ENCODE measurements at regions not wholly inside any gene's neighbourhood (a gene's known extent, or its start where the extent isn't known, plus 50 kb on each side); places are given as distances from the start of the nearest gene placed in this dataset.
"Not testable (repeated sequence)": the region's sequence is repeated elsewhere in the genome, so short reads cannot be mapped to it uniquely, and the experiment has no call there.

- no peak for TF ChIP-seq CTCF (conservative IDR thresholded peaks at IDR 0.05)
- Mint-ChIP-seq H3K36me3 (no peaks in the 10 kb centered on the region), H3K4me1 (ENCODE audit: unreplicated experiment) (no peaks in the 10 kb centered on the region), H3K4me3 (no peak overlapping the region), H3K9me3 (no peaks in the 10 kb centered on the region), H3K27me3 (no peaks in the 10 kb centered on the region), H3K27ac (no peak overlapping the region)
- no peak for DNase-seq (ENCODE audit: extremely low spot score, unreplicated experiment)
These were observed 783.0 kb downstream of the TENT5A start for GRCh38 chr6:80969439-80969838.

DNA sequence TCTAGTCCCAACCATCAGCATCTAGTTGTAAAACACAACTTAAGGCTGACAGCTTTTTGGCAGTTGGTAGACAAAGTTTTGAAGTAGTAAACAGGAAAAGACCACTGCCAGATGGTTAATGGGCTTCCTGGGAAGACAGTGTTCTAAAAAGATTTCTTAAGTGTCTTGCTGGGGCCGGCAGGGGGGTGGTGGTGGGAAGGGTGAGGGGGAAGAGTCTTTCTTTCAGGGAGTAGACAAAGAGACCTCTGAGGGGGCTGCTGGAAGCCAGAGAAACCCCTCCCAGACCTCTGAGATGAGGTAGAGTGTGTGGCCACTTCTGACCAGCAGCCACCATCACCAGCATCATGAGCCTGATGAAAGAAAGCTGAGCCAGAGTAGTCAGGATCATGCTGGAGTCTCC, 784.9 kb downstream of the TENT5A start:
- Mint-ChIP-seq H3K27ac (no peak overlapping the region), H3K4me1 (ENCODE audit: unreplicated experiment) (peaks cover 3% of the 10 kb centered on the region)

DNA sequence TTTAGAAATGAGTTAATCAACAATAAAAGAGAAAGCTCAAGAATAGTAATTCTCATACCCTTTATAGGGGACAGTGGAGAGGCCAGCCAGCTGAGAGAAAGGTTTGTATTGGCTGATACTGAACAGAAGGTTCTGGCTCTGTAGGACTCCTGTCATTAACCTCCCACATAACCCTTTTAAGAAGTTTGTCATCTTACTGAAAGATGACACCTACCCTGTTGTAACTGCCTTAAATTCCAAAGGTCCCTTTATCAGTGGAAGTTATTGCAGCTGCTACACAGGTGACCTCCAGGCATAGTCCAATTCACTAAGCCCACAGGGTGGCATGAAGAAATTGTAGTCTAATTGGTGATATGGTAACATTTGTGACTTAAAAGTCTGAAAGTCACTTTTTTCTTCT, 790.1 kb downstream of the TENT5A start:
- no peaks in the 10 kb centered on the region for H3K27me3 Mint-ChIP-seq
- DNase-seq (ENCODE audit: extremely low spot score, unreplicated experiment) = no peak
- TF ChIP-seq CTCF (conservative IDR thresholded peaks at IDR 0.05) = no peak
- H3K9me3 Mint-ChIP-seq = no peaks in the 10 kb centered on the region
- no peaks in the 10 kb centered on the region for H3K36me3 Mint-ChIP-seq
- no peak overlapping the region for H3K27ac Mint-ChIP-seq
- H3K4me1 Mint-ChIP-seq (ENCODE audit: unreplicated experiment) = peaks cover 9% of the 10 kb centered on the region
- H3K4me3 Mint-ChIP-seq = no peak overlapping the region

More for the DNA sequence above, 784.9 kb downstream of the TENT5A start:
- H3K4me3 Mint-ChIP-seq = no peak overlapping the region
- no peaks in the 10 kb centered on the region for H3K27me3 Mint-ChIP-seq
- no peaks in the 10 kb centered on the region for H3K36me3 Mint-ChIP-seq
- no peak for DNase-seq (ENCODE audit: extremely low spot score, unreplicated experiment)
- H3K9me3 Mint-ChIP-seq = no peaks in the 10 kb centered on the region
- no peak for TF ChIP-seq CTCF (conservative IDR thresholded peaks at IDR 0.05)

DNA sequence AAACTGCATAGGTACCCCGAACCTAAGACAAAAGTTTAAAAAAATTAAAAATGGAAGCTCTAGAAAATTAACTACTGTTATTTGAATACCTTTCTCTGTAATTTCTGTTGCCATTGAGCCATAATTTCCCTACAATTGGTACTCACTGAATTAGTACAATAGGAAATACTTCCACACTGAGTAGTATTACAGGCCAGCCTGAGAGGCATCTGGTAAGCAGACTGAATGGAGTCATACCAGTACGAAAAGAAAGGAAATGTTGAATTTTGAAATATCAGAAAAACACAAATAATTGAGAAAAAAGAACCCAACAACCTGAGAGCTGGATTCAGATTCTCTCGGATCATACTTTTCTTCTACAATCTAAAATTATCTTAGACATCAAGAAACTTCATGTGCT, 791.3 kb downstream of the TENT5A start:
- no peak for DNase-seq (ENCODE audit: extremely low spot score, unreplicated experiment)
- Mint-ChIP-seq H3K9me3 (no peaks in the 10 kb centered on the region), H3K36me3 (no peaks in the 10 kb centered on the region), H3K27ac (no peak overlapping the region), H3K4me3 (no peak overlapping the region), H3K4me1 (ENCODE audit: unreplicated experiment) (peaks cover 9% of the 10 kb centered on the region), H3K27me3 (no peaks in the 10 kb centered on the region)
- TF ChIP-seq CTCF (conservative IDR thresholded peaks at IDR 0.05) = no peak

GRCh38 chr6:80959034-80959433, 793.4 kb downstream of the TENT5A start:
- H3K9me3 Mint-ChIP-seq = no peaks in the 10 kb centered on the region
- peaks cover 9% of the 10 kb centered on the region for H3K4me1 Mint-ChIP-seq (ENCODE audit: unreplicated experiment)
- TF ChIP-seq CTCF (conservative IDR thresholded peaks at IDR 0.05) = no peak
- no peaks in the 10 kb centered on the region for H3K27me3 Mint-ChIP-seq
- no peak overlapping the region for H3K27ac Mint-ChIP-seq
- DNase-seq (ENCODE audit: extremely low spot score, unreplicated experiment) = no peak
- no peaks in the 10 kb centered on the region for H3K36me3 Mint-ChIP-seq
- no peak overlapping the region for H3K4me3 Mint-ChIP-seq

DNA sequence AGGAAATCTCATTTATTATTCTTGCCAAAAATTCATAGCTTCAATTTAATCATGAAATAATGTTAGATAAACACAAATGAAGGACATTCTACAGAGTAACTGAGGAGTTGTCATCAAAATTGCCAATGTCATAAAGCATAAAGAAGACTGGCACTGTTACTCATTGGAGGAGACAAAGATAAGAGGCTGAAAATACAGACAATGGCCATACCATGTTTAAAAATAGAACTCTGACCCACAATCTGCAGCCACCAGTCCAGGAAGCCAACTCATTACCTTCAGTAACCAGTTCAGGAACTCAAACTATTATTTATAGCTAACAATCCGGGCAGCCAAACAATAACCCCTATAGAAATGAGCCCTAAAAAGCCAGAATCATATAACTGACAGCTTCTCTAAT, 795.6 kb downstream of the TENT5A start:
- Mint-ChIP-seq H3K4me1 (ENCODE audit: unreplicated experiment) (peaks cover 4% of the 10 kb centered on the region), H3K9me3 (no peaks in the 10 kb centered on the region), H3K27me3 (no peaks in the 10 kb centered on the region), H3K27ac (no peak overlapping the region), H3K36me3 (no peaks in the 10 kb centered on the region), H3K4me3 (no peak overlapping the region)
- no peak for TF ChIP-seq CTCF (conservative IDR thresholded peaks at IDR 0.05)
- no peak for DNase-seq (ENCODE audit: extremely low spot score, unreplicated experiment)

GRCh38 chr6:80952479-80952878, 800.0 kb downstream of the TENT5A start:
- not testable (repeated sequence) for H3K27me3 Mint-ChIP-seq; H3K36me3 Mint-ChIP-seq; DNase-seq (ENCODE audit: extremely low spot score, unreplicated experiment); H3K9me3 Mint-ChIP-seq; H3K4me1 Mint-ChIP-seq (ENCODE audit: unreplicated experiment); H3K27ac Mint-ChIP-seq; H3K4me3 Mint-ChIP-seq
